Hematopoietic multipotent progenitor cell treated with erythropoietin and hydrocortisone succinate and interleukin-3 and kit ligand, for 17 days (in vitro differentiated cells): ENCODE measurements at regions not wholly inside any gene's neighbourhood (a gene's known extent, or its start where the extent isn't known, plus 50 kb on each side); places are given as distances from the start of the nearest gene placed in this dataset.

Experiments
- DNase-seq: peaks from one replicate; pipeline ENCODE4 v3.0.0-alpha.2; 2015; ENCODE audit warnings: low spot score

GRCh38 chr9:95822583-95823431 is 52.7 kb upstream of the ERCC6L2 start:
- DNase-seq = no peak

GRCh38 chr9:95822015-95822414 is 53.5 kb upstream of the ERCC6L2 start:
- DNase-seq = no peak

GRCh38 chr9:95820074-95820473 is 55.4 kb upstream of the ERCC6L2 start:
- DNase-seq = no peak

- no peak for DNase-seq
Measured at GRCh38 chr9:95819636-95820035, 55.9 kb upstream of the ERCC6L2 start.

- DNase-seq = no peak
Measured at GRCh38 chr9:95817205-95817604, 58.3 kb upstream of the ERCC6L2 start.

GRCh38 chr9:95816716-95817115 is 58.8 kb upstream of the ERCC6L2 start:
- DNase-seq = no peak

- DNase-seq = no peak
Measured at GRCh38 chr9:95815961-95816360, 59.5 kb upstream of the ERCC6L2 start.

- DNase-seq = no peak
Measured at GRCh38 chr9:95815133-95815532, 60.4 kb upstream of the ERCC6L2 start.

GRCh38 chr9:95813923-95814322 is 61.6 kb upstream of the ERCC6L2 start:
- no peak for DNase-seq

GRCh38 chr9:95810814-95811213 is 64.7 kb upstream of the ERCC6L2 start:
- DNase-seq = no peak

- DNase-seq = no peak
Measured at GRCh38 chr9:95810133-95810532, 65.4 kb upstream of the ERCC6L2 start.

GRCh38 chr9:95809686-95810085 is 65.8 kb upstream of the ERCC6L2 start:
- no peak for DNase-seq

GRCh38 chr9:95808011-95808410 is 67.5 kb upstream of the ERCC6L2 start:
- DNase-seq = no peak

GRCh38 chr9:95807326-95807947 is 68.1 kb upstream of the ERCC6L2 start:
- no peak for DNase-seq

GRCh38 chr9:95803197-95803596 is 72.3 kb upstream of the ERCC6L2 start:
- DNase-seq = no peak

- no peak for DNase-seq
Measured at GRCh38 chr9:95801797-95802196, 73.7 kb upstream of the ERCC6L2 start.

GRCh38 chr9:95796029-95796428 is 79.5 kb upstream of the ERCC6L2 start:
- DNase-seq = no peak

- no peak for DNase-seq
Measured at GRCh38 chr9:95793924-95794828, 81.3 kb upstream of the ERCC6L2 start.

- DNase-seq = no peak
Measured at GRCh38 chr9:95791695-95792094, 83.8 kb upstream of the ERCC6L2 start.

GRCh38 chr9:95791286-95791685 is 84.2 kb upstream of the ERCC6L2 start:
- no peak for DNase-seq

- no peak for DNase-seq
Measured at GRCh38 chr9:95788521-95788991, 86.9 kb upstream of the ERCC6L2 start.

GRCh38 chr9:95788021-95788420 is 87.5 kb upstream of the ERCC6L2 start:
- no peak for DNase-seq
